ENCODE measurements at regions not wholly inside any gene's neighbourhood (a gene's known extent, or its start where the extent isn't known, plus 50 kb on each side); places are given as distances from the start of the nearest gene placed in this dataset.

GRCh38 chr20:16877053-16877554, 128.9 kb downstream of the OTOR start:
- ChIA-PET CTCF (interaction anchor here (1.3 kb wide), 1 partner anchor 56 kb away, joined by 3 read pairs; no protein-coding TSS in a partner anchor), POLR2A (no interaction called here)
- no peak for TF ChIP-seq CTCF (IDR thresholded peaks at IDR 0.05; ENCODE audit: control extremely low read depth, extremely low read depth, low read depth, missing control alignments)
- DNase-seq (ENCODE audit: extremely low spot score) = no peak

GRCh38 chr20:16885746-16886145, 137.6 kb downstream of the OTOR start:
- CTCF ChIA-PET = no interaction called here
- no peak for DNase-seq (ENCODE audit: extremely low spot score)
- no peak for TF ChIP-seq CTCF (IDR thresholded peaks at IDR 0.05; ENCODE audit: control extremely low read depth, extremely low read depth, low read depth, missing control alignments)
- POLR2A ChIA-PET = no interaction called here

- TF ChIP-seq CTCF (IDR thresholded peaks at IDR 0.05; ENCODE audit: control extremely low read depth, extremely low read depth, low read depth, missing control alignments) = no peak
Observed at GRCh38 chr20:16898433-16898832, 150.3 kb downstream of the OTOR start.

GRCh38 chr20:16902662-16903061, 154.5 kb downstream of the OTOR start:
- no peak for TF ChIP-seq CTCF (IDR thresholded peaks at IDR 0.05; ENCODE audit: control extremely low read depth, extremely low read depth, low read depth, missing control alignments)
- no peak for DNase-seq (ENCODE audit: extremely low spot score)
- CTCF ChIA-PET = interaction anchor here (1.4 to 2.0 kb wide), 2 partner anchors 10 to 101 kb away, joined by 3 to 6 read pairs; no protein-coding TSS in a partner anchor
- POLR2A ChIA-PET = no interaction called here

More at GRCh38 chr20:16898433-16898832, 150.3 kb downstream of the OTOR start:
- ChIA-PET CTCF (no interaction called here), POLR2A (no interaction called here)
- DNase-seq (ENCODE audit: extremely low spot score) = no peak

GRCh38 chr20:16904751-16905150, 156.6 kb downstream of the OTOR start:
- CTCF ChIA-PET = interaction anchor here (1.1 kb wide), 2 partner anchors 13 to 101 kb away, joined by 3 to 5 read pairs; no protein-coding TSS in a partner anchor
- no peak for TF ChIP-seq CTCF (IDR thresholded peaks at IDR 0.05; ENCODE audit: control extremely low read depth, extremely low read depth, low read depth, missing control alignments)
- POLR2A ChIA-PET = no interaction called here
- DNase-seq (ENCODE audit: extremely low spot score) = no peak

- DNase-seq (ENCODE audit: extremely low spot score) = no peak
- CTCF ChIA-PET = interaction anchor here (1.1 kb wide), 1 partner anchor 110 kb away, joined by 3 read pairs; no protein-coding TSS in a partner anchor
- POLR2A ChIA-PET = no interaction called here
- TF ChIP-seq CTCF (IDR thresholded peaks at IDR 0.05; ENCODE audit: control extremely low read depth, extremely low read depth, low read depth, missing control alignments) = no peak
Observed at GRCh38 chr20:16914277-16914676, 166.1 kb downstream of the OTOR start.

All from GM10248 (cell line).